ENCODE measurements at regions not wholly inside any gene's neighbourhood (a gene's known extent, or its start where the extent isn't known, plus 50 kb on each side); places are given as distances from the start of the nearest gene placed in this dataset.

GRCh38 chrX:137418086-137418485 lies 147.8 kb upstream of the ZIC3 start:
- no peak for ATAC-seq
- Mint-ChIP-seq H3K27ac (no peak overlapping the region), H3K4me1 (peaks cover 19% of the 10 kb centered on the region), H3K36me3 (no peaks in the 10 kb centered on the region), H3K27me3 (ENCODE audit: low read depth) (peaks cover 18% of the 10 kb centered on the region), H3K4me3 (no peak overlapping the region), H3K9me3 (no peaks in the 10 kb centered on the region)
- no peak for DNase-seq (ENCODE audit: low spot score)
- CTCF ChIA-PET = no interaction called here
- POLR2A ChIA-PET = no interaction called here
- TF ChIP-seq ZNF263 (CRISPR knock-in tag; IDR thresholded peaks at IDR 0.05; ENCODE audit: low read depth) (no peak), ZNF317 (CRISPR knock-in tag; IDR thresholded peaks at IDR 0.05; ENCODE audit: borderline replicate concordance, low read depth) (no peak), ZNF423 (CRISPR knock-in tag; IDR thresholded peaks at IDR 0.05) (no peak)
- TF ChIP-seq, protein P1, sequence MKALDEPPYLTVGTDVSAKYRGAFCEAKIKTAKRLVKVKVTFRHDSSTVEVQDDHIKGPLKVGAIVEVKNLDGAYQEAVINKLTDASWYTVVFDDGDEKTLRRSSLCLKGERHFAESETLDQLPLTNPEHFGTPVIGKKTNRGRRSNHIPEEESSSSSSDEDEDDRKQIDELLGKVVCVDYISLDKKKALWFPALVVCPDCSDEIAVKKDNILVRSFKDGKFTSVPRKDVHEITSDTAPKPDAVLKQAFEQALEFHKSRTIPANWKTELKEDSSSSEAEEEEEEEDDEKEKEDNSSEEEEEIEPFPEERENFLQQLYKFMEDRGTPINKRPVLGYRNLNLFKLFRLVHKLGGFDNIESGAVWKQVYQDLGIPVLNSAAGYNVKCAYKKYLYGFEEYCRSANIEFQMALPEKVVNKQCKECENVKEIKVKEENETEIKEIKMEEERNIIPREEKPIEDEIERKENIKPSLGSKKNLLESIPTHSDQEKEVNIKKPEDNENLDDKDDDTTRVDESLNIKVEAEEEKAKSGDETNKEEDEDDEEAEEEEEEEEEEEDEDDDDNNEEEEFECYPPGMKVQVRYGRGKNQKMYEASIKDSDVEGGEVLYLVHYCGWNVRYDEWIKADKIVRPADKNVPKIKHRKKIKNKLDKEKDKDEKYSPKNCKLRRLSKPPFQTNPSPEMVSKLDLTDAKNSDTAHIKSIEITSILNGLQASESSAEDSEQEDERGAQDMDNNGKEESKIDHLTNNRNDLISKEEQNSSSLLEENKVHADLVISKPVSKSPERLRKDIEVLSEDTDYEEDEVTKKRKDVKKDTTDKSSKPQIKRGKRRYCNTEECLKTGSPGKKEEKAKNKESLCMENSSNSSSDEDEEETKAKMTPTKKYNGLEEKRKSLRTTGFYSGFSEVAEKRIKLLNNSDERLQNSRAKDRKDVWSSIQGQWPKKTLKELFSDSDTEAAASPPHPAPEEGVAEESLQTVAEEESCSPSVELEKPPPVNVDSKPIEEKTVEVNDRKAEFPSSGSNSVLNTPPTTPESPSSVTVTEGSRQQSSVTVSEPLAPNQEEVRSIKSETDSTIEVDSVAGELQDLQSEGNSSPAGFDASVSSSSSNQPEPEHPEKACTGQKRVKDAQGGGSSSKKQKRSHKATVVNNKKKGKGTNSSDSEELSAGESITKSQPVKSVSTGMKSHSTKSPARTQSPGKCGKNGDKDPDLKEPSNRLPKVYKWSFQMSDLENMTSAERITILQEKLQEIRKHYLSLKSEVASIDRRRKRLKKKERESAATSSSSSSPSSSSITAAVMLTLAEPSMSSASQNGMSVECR (CRISPR knock-in tag; IDR thresholded peaks at IDR 0.05; ENCODE audit: borderline replicate concordance) = no peak

- ATAC-seq = no peak
- POLR2A ChIA-PET = no interaction called here
- no peaks in the 10 kb centered on the region for H3K36me3 Mint-ChIP-seq
- peaks cover 6% of the 10 kb centered on the region; the same call in 1 of the 2 replicates for H3K4me1 Mint-ChIP-seq
- H3K4me3 Mint-ChIP-seq = no peak overlapping the region
- DNase-seq (ENCODE audit: low spot score) = no peak
- H3K27me3 Mint-ChIP-seq (ENCODE audit: low read depth) = no peaks in the 10 kb centered on the region; the same call in 1 of the 2 replicates
- TF ChIP-seq E2F1 (CRISPR knock-in tag; IDR thresholded peaks at IDR 0.05) (no peak), ZNF263 (CRISPR knock-in tag; IDR thresholded peaks at IDR 0.05; ENCODE audit: low read depth) (no peak), ZBTB43 (CRISPR knock-in tag; IDR thresholded peaks at IDR 0.05) (no peak), ZNF219 (CRISPR knock-in tag; IDR thresholded peaks at IDR 0.05; ENCODE audit: borderline replicate concordance) (no peak), SMAD3 (CRISPR knock-in tag; IDR thresholded peaks at IDR 0.05; ENCODE audit: borderline replicate concordance) (no peak), GABPB1 (CRISPR knock-in tag; IDR thresholded peaks at IDR 0.05) (no peak), JAZF1 (CRISPR knock-in tag; IDR thresholded peaks at IDR 0.05) (no peak), OVOL2 (CRISPR knock-in tag; IDR thresholded peaks at IDR 0.05; ENCODE audit: borderline replicate concordance) (no peak), AFF4 (CRISPR knock-in tag; IDR thresholded peaks at IDR 0.05; ENCODE audit: borderline replicate concordance) (no peak), PRRX2 (CRISPR knock-in tag; IDR thresholded peaks at IDR 0.05) (no peak), RELA (CRISPR knock-in tag; IDR thresholded peaks at IDR 0.05; ENCODE audit: borderline replicate concordance) (no peak)
- TF ChIP-seq, protein P2, sequence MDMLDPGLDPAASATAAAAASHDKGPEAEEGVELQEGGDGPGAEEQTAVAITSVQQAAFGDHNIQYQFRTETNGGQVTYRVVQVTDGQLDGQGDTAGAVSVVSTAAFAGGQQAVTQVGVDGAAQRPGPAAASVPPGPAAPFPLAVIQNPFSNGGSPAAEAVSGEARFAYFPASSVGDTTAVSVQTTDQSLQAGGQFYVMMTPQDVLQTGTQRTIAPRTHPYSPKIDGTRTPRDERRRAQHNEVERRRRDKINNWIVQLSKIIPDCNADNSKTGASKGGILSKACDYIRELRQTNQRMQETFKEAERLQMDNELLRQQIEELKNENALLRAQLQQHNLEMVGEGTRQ (CRISPR knock-in tag; IDR thresholded peaks at IDR 0.05) = no peak
- TF ChIP-seq, protein P1 (CRISPR knock-in tag; IDR thresholded peaks at IDR 0.05; ENCODE audit: borderline replicate concordance) = no peak
- CTCF ChIA-PET = no interaction called here
- no peak overlapping the region for H3K27ac Mint-ChIP-seq
- H3K9me3 Mint-ChIP-seq = no peaks in the 10 kb centered on the region
Measured at GRCh38 chrX:137413190-137413589, 152.7 kb upstream of the ZIC3 start.
